ENCODE measurements at regions not wholly inside any gene's neighbourhood (a gene's known extent, or its start where the extent isn't known, plus 50 kb on each side); places are given as distances from the start of the nearest gene placed in this dataset.

DNA sequence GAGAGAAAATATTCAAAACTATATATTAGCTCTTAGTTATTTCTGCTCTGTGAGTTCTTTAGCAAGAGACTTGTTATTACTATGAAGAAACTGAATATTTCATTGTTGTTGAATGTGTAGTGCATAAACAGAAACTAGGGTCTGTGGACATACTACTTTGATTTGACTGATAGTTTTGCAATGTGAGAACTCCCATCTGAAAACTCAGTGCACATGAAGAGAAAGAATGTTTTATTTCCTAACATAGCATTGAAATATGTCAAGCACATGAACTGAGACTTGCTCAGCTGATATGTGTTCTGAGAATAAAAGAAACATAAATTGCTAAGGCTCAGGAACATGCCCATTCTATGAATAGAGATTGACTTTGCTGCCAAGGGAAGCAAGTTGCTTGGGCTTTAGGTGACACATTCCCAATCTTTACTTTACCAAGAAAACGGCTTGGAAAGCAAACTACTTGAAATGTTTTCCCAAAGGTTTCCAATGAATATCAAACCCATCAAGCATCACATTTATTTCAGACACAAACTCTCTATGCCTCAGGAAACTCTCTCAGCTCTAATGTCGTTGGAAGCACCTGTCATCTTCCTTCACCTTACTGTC lies 290.4 kb downstream of the SLC16A7 start:
- TF ChIP-seq, protein P1, sequence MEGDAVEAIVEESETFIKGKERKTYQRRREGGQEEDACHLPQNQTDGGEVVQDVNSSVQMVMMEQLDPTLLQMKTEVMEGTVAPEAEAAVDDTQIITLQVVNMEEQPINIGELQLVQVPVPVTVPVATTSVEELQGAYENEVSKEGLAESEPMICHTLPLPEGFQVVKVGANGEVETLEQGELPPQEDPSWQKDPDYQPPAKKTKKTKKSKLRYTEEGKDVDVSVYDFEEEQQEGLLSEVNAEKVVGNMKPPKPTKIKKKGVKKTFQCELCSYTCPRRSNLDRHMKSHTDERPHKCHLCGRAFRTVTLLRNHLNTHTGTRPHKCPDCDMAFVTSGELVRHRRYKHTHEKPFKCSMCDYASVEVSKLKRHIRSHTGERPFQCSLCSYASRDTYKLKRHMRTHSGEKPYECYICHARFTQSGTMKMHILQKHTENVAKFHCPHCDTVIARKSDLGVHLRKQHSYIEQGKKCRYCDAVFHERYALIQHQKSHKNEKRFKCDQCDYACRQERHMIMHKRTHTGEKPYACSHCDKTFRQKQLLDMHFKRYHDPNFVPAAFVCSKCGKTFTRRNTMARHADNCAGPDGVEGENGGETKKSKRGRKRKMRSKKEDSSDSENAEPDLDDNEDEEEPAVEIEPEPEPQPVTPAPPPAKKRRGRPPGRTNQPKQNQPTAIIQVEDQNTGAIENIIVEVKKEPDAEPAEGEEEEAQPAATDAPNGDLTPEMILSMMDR (IDR thresholded peaks at IDR 0.05; ENCODE audit: extremely low read depth, missing control alignments) = no peak
- no peak for DNase-seq (ENCODE audit: low spot score)

DNA sequence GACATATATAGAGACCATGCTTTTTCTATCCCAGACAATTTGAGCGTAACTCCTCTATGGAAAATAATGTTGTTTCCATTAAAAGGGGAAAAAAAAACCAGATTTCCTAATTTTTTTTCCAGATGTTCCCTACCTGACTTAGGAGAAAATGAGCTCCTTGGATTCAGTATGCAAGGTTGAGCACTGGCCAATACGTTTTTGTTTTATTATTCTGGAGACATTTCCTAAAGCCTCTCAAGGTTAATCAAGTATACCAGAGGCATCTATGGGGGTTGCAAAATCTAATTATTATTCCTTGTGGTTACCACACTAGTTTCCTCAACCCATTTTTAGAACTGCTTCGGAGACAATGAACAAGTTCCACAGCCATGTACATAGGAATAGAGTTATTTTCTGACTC lies 291.3 kb downstream of the SLC16A7 start:
- TF ChIP-seq, protein P1 (IDR thresholded peaks at IDR 0.05; ENCODE audit: extremely low read depth, missing control alignments) = no peak

DNA sequence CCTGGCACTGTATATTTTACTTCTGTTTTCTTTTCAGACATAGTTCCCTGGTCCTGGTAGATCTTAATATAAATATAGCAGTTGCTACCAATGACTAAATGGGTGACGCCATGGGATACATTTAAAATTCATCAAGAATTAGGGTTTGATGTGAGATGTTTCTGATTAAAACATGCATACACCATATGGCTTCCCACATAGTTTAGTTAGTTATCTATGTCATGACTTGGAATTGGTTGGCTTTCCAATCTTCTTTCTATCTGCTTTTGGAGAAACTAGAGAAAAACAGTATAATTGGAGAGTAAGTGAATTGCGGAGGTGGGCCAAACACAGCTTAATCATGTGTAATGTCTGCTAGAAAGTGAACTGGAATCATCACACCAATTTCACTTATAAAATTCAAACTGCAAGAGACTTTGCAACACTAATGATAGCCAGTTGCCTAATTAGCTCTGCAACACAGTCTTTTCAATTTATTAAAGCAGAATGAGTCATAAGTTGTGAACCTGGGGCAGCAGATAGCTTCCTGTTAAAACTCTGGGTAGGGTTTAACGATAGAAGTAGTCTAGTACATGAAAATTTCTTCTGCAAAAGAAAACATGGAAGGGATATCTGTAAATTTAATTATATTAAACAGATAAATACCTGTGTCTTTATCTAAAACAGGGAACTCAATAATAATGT lies 295.2 kb downstream of the SLC16A7 start:
- TF ChIP-seq, protein P1 (IDR thresholded peaks at IDR 0.05; ENCODE audit: extremely low read depth, missing control alignments) = no peak
- no peak for DNase-seq (ENCODE audit: low spot score)

More for the DNA sequence above, 291.3 kb downstream of the SLC16A7 start:
- DNase-seq (ENCODE audit: low spot score) = no peak

DNA sequence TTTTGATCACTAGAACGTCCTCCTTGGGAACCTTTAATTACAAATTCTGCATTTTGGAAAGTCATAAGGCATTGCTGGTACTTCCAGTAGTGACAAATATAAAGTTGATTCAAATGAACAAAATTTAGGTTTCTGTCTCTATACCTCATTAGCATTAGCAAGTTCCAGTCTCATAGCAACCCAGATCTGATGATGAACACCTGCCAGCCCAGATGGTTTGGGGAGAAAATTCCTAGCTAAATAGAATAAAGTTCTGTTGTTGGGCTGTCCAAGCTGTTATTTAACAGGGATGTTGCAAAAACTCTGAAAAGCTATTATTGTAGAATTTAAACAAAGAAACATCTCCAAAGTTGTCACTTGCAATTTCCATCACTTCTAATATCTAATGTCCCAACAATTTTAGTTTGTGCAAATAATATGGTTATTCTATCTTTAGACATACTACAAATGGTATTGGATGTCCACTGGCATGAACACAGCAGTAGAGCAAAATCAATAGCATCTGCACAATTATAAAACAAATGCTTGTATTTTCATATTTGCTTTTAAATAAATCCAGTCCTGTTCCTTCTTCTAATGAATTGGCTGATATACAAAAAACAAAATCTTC lies 299.4 kb downstream of the SLC16A7 start:
- TF ChIP-seq, protein P1 (IDR thresholded peaks at IDR 0.05; ENCODE audit: extremely low read depth, missing control alignments) = no peak
- DNase-seq (ENCODE audit: low spot score) = no peak

DNA sequence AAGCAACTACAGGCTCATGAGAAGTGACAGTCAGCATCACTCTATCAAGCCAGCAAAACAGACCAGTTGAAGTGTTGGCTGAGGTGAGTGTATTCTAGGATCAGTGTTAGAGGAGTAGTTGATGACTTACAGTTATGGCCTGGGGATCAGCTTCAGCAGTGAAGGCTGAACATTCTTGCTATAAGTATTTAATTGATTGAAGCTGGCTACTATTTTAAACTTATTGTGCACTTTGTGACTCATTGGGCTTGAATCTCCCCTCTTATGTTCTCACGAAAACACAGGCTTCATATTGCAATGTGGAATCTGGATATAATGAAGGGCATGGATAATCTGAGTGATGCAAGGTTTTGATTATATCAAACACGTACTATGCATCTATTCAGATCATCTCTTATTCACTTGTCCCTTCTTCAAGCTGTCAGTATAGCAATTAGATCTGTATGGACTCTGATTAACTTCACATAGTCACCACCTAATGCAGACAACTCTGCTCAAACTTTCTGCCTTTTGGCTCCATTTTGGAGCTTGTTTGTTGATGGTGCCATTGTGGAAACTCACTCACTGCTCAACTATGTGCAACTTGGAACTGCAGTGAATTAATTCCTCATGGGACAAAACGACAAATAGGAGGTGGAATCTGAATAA lies 309.2 kb downstream of the SLC16A7 start:
- no peak for DNase-seq (ENCODE audit: low spot score)

DNA sequence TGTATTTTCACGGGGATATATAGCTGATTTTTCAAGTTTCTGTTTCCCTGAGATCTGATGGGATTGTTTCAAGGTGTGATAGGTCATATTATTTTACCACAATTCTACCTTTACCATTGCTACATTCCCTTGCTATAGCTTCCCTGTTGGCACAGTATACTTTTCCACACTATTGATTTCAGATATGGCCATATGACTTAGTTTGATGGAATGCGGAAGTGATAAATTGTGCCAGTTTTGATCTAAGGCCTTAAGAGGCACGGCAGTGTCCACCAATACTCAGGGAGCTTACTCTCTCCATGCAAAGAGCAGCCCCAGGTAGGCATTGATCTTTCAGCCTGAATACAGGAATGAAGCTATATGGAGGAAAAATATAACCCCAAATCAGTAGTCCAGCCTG lies 315.7 kb downstream of the SLC16A7 start:
- TF ChIP-seq, protein P1 (IDR thresholded peaks at IDR 0.05; ENCODE audit: extremely low read depth, missing control alignments) = no peak
- DNase-seq (ENCODE audit: low spot score) = no peak

More for the DNA sequence above, 309.2 kb downstream of the SLC16A7 start:
- TF ChIP-seq, protein P1 (IDR thresholded peaks at IDR 0.05; ENCODE audit: extremely low read depth, missing control alignments) = no peak

DNA sequence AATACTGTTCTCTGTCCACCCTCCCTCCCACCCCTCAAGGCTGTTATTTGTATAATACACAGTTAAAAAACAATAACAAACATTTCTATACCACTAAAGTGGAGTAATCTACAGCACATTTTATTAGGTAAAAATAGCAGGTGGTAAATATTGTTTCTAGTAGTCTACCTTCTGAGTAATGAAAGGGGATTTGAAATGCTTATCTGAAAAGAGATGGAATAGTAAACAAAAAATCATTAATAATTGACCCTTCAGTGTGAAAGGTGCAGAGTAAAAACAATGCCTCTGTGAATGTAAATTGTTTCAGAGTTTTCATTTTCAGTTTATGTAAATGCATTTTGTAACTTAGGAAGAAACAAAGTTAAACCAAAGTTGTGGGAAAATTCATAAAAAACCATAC lies 321.2 kb downstream of the SLC16A7 start:
- TF ChIP-seq, protein P1 (IDR thresholded peaks at IDR 0.05; ENCODE audit: extremely low read depth, missing control alignments) = no peak
- DNase-seq (ENCODE audit: low spot score) = no peak

Measured in GM20000 (cell line).